ENCODE measurements at regions not wholly inside any gene's neighbourhood (a gene's known extent, or its start where the extent isn't known, plus 50 kb on each side); places are given as distances from the start of the nearest gene placed in this dataset.
"Not testable (repeated sequence)": the region's sequence is repeated elsewhere in the genome, so short reads cannot be mapped to it uniquely, and the experiment has no call there.

DNA sequence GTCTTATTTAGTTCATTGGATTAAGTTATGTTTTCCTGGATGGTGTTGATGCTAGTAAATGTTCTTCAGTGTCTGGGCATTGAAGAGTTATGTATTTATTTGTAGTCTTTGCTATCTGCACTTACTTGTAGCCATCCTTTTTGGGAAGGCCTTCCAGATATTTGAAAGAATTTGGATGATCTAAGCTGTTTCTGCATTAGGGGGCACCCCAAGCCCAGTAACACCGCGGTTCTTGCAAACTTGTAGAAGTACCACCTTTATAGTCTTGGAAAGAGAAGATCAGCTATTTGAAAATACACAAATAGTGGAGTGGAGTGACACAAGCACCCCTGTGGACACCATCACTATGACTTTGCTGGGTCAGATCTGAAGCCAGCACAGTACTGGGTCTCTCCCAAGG is 175.9 kb upstream of the KIF2B start:
- DNase-seq (ENCODE audit: low spot score) = no peak
- intact Hi-C loops (cut with DNase I) = no loop called here

DNA sequence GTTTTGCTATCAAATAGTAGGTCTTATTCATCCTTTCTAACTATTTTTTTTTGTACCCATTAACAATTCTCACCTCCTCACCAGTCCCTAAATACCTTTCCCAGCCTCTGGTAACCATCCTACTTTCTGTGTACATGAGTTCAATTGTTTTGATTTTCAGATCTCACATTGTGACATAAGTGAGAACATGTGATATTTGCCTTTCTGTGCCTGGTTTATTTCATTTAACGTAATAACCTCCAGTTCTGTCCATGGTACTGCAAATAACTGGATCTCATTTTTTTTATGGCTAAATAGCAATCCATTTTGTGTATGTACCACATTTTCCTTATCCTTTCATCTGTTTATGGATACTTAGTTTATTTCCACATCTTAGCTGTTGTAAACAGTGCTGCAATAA is 181.9 kb upstream of the KIF2B start:
- intact Hi-C loops (cut with DNase I) = no loop called here
- DNase-seq (ENCODE audit: low spot score) = no peak

DNA sequence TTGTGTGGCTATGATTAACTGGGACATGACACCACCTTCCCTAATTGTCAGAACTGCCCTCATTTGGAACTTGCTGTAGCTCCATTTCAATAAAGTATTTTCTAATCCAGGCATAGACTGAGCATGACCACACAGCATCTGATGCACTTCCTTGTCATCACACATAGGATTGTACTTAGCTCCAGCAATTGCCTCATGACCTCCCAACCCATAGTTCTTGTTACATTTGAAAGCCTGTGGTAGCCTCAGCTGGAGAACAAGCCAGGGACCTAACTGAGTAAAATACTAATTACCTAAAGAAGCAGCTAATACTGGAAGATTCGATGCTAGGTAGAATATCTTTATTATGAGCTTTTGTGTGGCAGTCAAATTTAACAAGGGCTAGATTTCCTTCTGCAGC is 187.3 kb upstream of the KIF2B start:
- intact Hi-C loops (cut with DNase I) = no loop called here
- no peak for DNase-seq (ENCODE audit: low spot score)

DNA sequence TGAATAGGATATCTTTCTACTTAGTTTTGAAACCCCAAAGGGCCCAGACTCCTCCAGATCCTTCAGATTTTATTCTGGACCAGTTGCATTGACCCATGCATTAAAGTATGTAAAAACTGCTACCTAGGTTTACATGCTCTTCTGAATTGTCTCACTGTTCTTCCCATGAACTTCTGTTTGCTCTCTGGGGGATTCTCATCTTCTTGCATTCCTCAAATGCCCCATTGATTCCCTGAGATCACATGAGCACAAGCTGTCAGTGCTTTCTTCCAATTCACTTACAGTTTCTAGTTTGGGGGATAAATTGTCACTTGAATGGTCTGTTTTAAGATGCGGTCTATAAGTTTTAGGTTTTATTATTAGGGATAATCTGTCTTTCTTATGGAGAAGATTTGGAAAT is 188.9 kb upstream of the KIF2B start:
- no peak for DNase-seq (ENCODE audit: low spot score)
- intact Hi-C loops (cut with DNase I) = no loop called here

DNA sequence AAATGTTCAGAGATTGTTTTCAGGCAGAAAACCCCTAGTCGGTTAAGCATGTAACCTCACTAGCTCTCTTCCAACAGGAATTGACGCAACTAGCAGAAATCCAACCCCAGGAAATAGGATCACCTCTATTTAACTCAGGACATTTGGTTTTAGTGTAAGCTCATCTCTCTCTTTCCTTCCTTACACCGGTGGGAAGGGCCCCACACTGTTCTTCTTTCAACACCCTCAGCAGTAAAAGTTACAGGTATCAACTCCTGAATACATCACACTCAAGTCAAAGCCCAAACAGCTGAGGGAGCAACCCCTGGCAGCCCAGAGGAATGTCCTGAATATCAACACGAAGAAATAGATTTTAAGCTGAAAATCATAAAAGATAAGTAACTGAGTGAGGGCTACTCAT is 191.2 kb upstream of the KIF2B start:
- no peak for DNase-seq (ENCODE audit: low spot score)
- intact Hi-C loops (cut with DNase I) = no loop called here

DNA sequence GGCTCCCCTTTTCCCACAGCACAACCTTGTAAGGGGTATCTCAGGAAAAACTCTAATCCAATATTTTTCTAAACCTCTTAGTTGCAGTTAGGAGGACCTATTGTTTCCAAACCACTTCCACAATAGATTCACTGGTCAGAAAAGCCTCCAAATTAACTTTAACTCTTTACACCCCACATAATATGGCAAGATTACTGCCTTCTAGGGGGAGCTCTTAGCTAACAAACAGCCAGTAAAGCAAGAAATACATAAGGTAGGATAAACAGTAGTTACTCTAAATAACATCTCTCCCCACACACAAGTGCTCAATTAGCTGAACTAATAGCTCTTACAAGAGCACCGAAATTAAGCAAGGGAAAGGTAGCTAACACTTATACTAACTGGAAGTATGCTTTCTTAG is 192.1 kb upstream of the KIF2B start:
- intact Hi-C loops (cut with DNase I) = no loop called here
- no peak for DNase-seq (ENCODE audit: low spot score)

DNA sequence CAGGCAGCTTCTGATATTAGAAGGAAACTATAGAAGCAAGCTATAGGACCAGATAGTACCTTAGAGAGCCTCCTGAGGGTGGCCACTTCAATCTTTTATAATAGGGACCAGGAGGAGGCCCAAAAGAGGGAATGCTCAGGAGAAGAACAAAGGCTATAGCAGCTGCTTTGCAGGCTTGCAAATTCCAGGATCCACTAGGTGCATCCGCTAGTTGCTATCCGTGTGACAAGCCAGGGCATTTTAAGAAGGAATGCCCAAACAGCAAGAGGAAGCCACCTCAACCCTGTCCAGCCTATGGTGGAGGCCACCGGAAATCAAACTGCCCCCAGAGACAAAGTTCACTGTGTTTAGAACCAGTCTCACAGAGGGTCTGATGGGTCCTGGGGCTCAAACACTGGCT is 192.6 kb upstream of the KIF2B start:
- DNase-seq (ENCODE audit: low spot score) = no peak
- intact Hi-C loops (cut with DNase I) = no loop called here

DNA sequence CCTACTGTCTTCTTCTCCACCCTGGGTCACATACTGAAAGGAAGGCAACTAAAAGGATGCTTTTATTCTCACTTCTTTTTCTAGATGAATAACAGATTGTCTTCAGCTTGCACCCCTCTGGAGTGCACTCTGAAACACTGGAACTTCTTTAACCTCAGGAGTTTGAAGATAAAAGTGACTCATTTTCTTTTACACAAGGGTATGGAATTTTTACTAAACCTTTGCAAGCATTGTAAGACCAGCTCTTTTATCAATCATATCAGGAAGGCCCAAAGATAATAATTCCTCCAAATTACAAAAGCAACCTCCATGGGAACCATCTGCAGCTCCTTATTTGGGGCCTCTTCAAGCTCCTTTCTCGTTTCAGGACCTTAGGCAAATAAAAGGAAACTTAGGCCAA is 193.5 kb upstream of the KIF2B start:
- intact Hi-C loops (cut with DNase I) = no loop called here
- DNase-seq (ENCODE audit: low spot score) = no peak

DNA sequence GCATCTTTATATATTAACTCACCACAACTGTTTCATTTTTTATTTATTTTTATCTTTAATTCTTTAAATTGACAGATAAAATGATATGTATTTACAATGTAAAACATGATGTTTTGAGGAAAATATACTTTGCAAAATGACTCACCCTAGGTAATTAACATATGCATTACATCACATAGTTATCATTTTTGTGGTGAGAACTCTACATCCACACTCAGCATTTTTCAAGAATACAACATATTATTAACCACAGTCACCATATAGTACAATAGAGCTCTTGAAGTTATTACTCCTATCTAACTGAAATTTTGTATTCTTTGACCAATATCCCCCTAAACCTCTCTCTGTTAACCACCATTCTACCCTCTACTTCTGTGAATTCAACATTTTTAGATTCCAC is 194.7 kb upstream of the KIF2B start:
- no peak for DNase-seq (ENCODE audit: low spot score)
- intact Hi-C loops (cut with DNase I) = no loop called here

DNA sequence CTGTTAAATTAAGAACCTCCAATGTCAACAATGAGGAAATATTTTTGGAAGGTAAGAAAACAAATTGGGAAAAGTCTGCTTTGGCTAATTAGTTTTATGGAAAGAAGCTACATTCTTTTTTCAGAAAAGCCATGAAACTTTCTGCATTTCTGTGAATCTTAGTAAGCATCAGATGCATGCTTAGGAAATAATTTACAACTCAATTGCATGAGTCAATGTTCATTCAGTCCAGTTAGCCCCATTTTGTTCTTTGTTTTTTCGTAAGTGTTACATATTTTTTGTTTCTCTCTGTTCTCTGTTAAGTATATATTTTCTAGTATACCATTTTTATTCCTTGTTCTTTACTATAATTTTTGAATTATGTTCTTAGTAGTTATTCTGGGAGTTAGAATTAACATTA is 195.2 kb upstream of the KIF2B start:
- intact Hi-C loops (cut with DNase I) = no loop called here
- DNase-seq (ENCODE audit: low spot score) = no peak

DNA sequence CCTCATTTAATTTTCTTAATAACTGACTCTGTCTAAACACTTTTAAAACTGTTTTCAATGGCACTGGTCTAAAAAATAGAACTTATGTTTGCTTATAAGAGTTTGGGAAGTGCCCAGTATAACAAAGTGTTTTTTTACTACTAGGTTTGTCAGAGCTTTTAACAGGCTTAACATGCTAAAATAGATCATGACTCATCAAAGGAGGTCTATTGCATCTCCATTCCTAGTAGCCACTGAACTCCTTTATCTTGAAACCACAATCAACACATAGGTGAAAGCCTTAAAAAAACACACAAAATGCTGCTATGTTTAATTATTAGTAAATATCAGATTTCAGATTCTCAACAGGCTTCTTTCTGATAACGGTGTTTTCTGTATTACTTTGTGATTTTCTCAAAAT is 196.4 kb upstream of the KIF2B start:
- no peak for DNase-seq (ENCODE audit: low spot score)
- intact Hi-C loops (cut with DNase I) = no loop called here

DNA sequence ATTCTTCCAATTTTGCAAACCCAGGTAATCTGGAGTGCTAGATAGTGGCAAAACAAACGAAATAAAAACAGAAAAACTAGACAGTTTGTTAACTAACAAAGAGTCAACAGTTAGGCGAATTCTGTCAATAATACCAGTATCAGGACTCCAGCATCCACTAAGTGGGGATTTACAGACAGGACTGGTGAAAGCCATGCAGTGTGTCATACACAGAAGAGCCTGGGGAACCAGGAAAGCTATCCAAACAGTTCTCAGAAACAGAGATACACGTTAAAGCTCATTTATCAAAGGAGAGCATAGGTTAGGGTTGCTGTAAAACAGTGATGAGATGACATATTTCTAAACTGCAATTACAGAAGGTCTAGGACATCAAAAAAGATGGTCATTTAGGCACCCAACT is 203.7 kb upstream of the KIF2B start:
- DNase-seq (ENCODE audit: low spot score) = no peak
- intact Hi-C loops (cut with DNase I) = no loop called here

DNA sequence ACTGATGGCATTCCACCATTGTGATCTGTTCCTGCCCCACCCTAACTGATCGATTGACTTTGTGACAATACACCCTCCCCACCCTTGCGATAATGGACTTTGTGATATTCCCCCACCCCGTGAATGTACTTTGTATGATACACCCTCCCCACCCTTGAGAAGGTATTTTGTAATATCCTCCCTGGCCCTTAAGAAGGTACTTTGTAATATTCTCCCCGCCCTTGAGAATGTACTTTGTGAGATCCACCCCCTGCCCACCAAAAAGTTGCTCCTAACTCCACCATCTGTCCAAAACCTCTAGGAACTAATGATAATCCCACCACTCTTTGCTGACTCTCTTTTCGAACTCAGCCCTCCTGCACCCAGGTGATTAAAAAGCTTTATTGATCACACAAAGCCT is 214.5 kb upstream of the KIF2B start:
- DNase-seq (ENCODE audit: low spot score); intact Hi-C loops (cut with DNase I): not testable (repeated sequence)

DNA sequence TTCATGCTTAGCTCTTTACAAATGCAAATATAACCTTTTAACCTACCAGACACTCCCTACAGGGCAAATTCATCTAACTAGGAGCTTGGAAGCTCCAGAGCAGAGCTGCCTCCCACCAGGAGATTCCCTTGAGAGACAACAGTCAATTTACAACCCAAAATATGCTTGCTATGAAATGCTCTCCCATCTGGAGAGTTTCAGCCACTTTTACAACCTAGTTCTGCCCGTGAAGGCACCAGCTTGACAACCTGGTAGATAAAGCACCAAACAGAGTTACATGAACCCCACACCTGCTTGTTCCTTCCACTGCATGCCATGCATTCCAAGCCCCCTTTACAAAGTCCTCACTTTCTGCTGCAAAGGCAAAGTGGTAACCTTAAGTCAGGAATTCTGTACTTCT is 215.3 kb upstream of the KIF2B start:
- intact Hi-C loops (cut with DNase I) = no loop called here
- no peak for DNase-seq (ENCODE audit: low spot score)

DNA sequence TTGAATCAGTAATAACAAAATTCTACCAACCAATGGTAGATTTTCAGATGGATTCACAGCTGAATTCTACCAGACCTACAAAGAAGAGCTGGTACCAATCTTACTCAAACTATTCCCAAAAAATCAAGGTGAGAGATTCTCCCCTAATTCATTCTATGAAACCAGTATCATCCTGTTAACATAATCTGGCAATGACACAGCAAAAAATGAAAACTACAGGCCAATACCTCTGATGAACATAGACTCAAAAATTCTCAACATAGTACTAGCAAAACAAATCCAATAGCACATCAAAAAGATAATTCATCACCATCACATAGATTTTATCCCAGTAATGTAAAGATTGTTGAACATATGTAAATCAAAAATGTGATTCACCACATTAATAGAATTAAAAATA is 234.4 kb upstream of the KIF2B start:
- DNase-seq (ENCODE audit: low spot score) = no peak
- intact Hi-C loops (cut with DNase I) = no loop called here

DNA sequence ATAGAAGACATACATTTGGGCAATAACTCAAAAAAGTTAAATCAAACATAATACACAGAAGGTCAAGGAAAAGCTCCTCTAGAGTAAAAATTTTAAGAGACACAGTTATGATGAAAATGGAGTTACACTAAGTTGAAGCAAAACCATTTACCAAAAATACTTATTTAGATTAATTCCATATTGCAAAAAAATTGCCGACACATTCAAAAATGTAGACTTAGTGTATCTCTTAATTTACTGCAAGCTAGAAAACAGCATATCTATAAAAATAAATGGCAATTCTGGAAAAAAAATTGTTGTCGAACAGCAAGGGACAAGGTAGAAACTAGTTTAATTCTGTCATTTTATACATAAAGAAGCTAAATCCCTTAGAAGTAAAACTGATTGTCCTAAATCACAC is 248.7 kb upstream of the KIF2B start:
- intact Hi-C loops (cut with DNase I) = no loop called here
- no peak for DNase-seq (ENCODE audit: low spot score)

DNA sequence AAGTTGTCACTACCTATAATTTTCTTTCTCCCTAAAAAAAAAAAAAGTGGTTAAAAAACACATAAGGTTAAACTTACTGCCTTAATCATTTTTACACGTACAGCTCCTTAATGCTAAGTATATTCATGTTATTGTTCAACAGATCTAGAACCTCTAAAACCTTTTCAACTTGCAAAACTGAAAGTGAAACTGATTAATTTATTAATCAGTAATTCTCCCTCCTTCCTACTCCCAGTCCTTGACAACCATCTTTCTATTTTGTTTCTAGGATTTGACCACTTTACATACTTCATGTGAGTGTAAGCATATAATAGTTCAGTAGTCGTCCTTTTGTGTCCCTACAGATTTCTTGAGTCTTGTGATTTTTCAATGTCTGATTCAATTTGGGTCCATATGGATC is 251.4 kb upstream of the KIF2B start:
- intact Hi-C loops (cut with DNase I) = no loop called here
- DNase-seq (ENCODE audit: low spot score) = no peak

DNA sequence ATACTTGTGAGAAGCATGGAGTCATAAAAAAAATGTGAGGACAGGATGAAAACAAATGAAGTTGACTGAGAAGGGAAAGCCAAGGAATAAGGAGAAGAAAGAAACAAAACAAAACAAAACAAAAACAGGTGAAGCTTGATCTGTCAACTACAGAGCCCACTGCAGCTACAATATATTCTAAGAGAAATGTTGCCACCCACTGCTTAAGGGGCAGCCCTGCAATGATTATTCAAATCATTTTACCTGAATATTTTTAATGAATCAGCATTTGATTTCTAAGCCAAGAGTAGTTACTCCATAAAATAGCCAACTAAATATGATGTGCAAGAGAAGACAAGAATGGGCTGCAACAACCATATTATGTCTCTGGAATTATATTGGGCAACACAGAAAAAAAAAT is 252.0 kb upstream of the KIF2B start:
- no peak for DNase-seq (ENCODE audit: low spot score)
- intact Hi-C loops (cut with DNase I) = no loop called here

DNA sequence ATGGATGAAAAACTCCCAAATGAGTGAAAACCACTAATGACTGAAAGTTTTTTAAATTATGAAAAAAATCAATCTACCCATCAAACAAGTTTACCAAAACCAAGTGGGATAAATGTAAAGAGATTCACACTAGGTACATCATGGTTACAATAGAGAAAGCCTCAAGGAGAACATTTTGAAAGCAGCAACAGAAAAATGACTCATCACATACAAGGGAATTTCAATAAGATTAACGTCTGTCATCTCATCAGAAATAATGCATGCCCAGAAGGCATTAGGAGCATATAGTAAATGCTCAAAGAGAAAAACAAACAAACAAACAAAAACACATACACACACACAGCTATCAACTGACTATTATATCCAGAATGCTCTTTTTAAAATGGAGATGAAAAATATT is 261.8 kb upstream of the KIF2B start:
- intact Hi-C loops (cut with DNase I) = no loop called here

DNA sequence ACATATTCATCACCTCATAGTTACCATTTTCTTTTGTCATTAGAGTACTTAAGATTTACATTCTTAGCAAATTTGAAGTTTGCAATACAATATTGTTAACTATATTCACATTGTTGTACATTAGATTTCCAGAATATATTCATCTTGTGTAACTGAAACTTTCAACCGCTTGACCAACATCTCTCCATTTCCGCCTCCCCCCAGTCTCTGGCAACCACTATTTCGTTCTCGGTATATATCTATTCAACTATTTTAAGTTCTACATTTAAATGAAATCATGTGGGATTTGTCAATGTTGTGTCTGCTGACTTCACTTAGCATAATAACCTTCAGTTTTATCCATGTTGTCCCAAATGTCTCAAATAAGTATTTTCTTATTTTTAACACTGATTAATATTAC is 274.5 kb upstream of the KIF2B start:
- no peak for DNase-seq (ENCODE audit: low spot score)
- intact Hi-C loops (cut with DNase I) = no loop called here

More for the DNA sequence above, 261.8 kb upstream of the KIF2B start:
- no peak for DNase-seq (ENCODE audit: low spot score)

DNA sequence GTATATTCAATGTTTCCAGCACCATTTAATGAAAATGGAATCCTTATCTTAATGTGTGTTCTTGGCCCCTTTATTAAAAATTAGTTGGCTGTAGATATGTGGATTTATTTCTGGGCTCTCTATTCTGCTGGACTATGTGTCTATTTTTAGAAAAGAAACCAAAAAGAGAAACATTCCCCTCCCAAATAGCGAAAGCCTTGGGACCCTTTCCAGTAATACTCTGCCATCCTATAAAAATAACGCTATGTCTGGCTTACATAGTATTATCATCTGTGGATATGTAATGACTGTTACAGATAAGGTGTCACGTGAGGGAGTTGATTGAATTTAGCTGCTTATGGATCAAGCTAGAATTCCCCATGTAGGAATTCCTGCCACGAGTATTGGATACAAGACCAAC is 279.3 kb upstream of the KIF2B start:
- intact Hi-C loops (cut with DNase I) = no loop called here
- no peak for DNase-seq (ENCODE audit: low spot score)

DNA sequence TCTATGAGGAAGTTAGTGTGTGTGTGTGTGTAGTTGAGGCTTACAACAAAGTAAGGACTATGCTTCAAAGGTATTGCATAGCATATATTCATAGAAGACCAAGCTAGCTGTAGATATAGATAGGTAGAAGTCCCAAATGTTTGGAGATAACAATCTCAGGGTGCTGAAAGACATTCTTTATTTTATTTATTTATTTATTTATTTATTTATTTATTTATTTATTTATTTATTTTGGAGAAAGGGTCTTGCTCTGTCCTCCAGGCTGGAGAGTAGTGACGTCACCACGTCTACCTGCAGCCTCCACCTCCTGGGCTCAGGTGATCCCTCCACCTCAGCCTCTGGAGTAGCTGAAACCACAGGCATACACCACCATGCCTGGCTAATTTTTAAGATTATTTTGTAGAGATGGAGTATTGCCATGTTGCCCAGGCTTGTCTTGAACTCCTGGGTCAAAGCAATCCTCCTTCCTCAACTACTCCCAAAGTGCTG is 284.6 kb upstream of the KIF2B start:
- DNase-seq (ENCODE audit: low spot score) = no peak
- intact Hi-C loops (cut with DNase I) = no loop called here

DNA sequence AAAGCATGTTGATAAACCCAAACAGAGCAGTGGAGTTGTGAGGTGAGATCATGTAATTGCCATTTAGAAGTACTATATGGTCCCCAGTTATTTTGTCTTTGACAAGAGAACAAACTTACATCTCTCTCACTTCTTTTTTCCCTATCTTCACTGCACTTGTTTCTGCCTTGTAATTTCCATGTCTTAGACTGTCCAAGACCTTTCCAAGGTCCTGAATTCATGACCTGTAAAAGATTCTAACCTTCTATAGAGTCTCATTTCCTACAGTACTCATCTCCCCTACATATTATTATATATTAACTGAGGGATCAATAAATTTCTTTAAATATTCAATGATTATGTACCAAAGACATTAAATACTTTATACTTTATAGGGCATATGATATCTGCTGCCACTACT is 295.3 kb upstream of the KIF2B start:
- intact Hi-C loops (cut with DNase I) = no loop called here
- no peak for DNase-seq (ENCODE audit: low spot score)
